NCI-H1694 (cell line): ENCODE measurements at regions not wholly inside any gene's neighbourhood (a gene's known extent, or its start where the extent isn't known, plus 50 kb on each side); places are given as distances from the start of the nearest gene placed in this dataset.
"Not testable (repeated sequence)": the region's sequence is repeated elsewhere in the genome, so short reads cannot be mapped to it uniquely, and the experiment has no call there.

ENCODE experiments used
- DNase-seq: peaks from one replicate; lab custom pipeline; 2025; lab: John Stamatoyannopoulos, UW

- no peak for DNase-seq
Measured at GRCh38 chr9:22170556-22170955, 161.5 kb upstream of the CDKN2B start.

- DNase-seq = no peak
Measured at GRCh38 chr9:22170990-22171670, 162.0 kb upstream of the CDKN2B start.

GRCh38 chr9:22171691-22172090, 162.6 kb upstream of the CDKN2B start:
- no peak for DNase-seq

GRCh38 chr9:22173908-22174307, 164.8 kb upstream of the CDKN2B start:
- DNase-seq = no peak

GRCh38 chr9:22175972-22176545, 167.0 kb upstream of the CDKN2B start:
- no peak for DNase-seq

- not testable (repeated sequence) for DNase-seq
Measured at GRCh38 chr9:22181021-22181420, 171.9 kb upstream of the CDKN2B start.

- DNase-seq = no peak
Measured at GRCh38 chr9:22189471-22189870, 180.4 kb upstream of the CDKN2B start.

GRCh38 chr9:22197000-22197399, 187.9 kb upstream of the CDKN2B start:
- not testable (repeated sequence) for DNase-seq

GRCh38 chr9:22198681-22199080, 189.6 kb upstream of the CDKN2B start:
- DNase-seq = no peak

- DNase-seq = no peak
Measured at GRCh38 chr9:22201256-22201655, 192.2 kb upstream of the CDKN2B start.

- DNase-seq = no peak
Measured at GRCh38 chr9:22203371-22204138, 194.4 kb upstream of the CDKN2B start.

- DNase-seq = no peak
Measured at GRCh38 chr9:22204240-22204639, 195.1 kb upstream of the CDKN2B start.

- no peak for DNase-seq
Measured at GRCh38 chr9:22206833-22207232, 197.7 kb upstream of the CDKN2B start.

GRCh38 chr9:22208846-22209585, 199.9 kb upstream of the CDKN2B start:
- DNase-seq = no peak

GRCh38 chr9:22210262-22210661, 201.2 kb upstream of the CDKN2B start:
- DNase-seq = no peak

GRCh38 chr9:22210936-22211335, 201.8 kb upstream of the CDKN2B start:
- no peak for DNase-seq

- no peak for DNase-seq
Measured at GRCh38 chr9:22211588-22212360, 202.7 kb upstream of the CDKN2B start.

- DNase-seq = peak; percentile 17
Measured at GRCh38 chr9:22214021-22214420, 204.9 kb upstream of the CDKN2B start.

- peak; percentile 62 for DNase-seq
Measured at GRCh38 chr9:22214497-22215031, 205.5 kb upstream of the CDKN2B start.

GRCh38 chr9:22215521-22215920, 206.4 kb upstream of the CDKN2B start:
- DNase-seq = no peak

- no peak for DNase-seq
Measured at GRCh38 chr9:22216730-22217172, 207.6 kb upstream of the CDKN2B start.
